ENCODE measurements at regions not wholly inside any gene's neighbourhood (a gene's known extent, or its start where the extent isn't known, plus 50 kb on each side); places are given as distances from the start of the nearest gene placed in this dataset.
"Not testable (repeated sequence)": the region's sequence is repeated elsewhere in the genome, so short reads cannot be mapped to it uniquely, and the experiment has no call there.

GRCh38 chr9:104319685-104320084 is 184.4 kb upstream of the OR13F1 start:
- DNase-seq (ENCODE audit: low read depth, low spot score), result no peak
- H3K4me3 ChIP-seq (ENCODE audit: low read length), result no peak overlapping the region

GRCh38 chr9:104322596-104322995 is 181.5 kb upstream of the OR13F1 start:
- DNase-seq (ENCODE audit: low read depth, low spot score), result no peak
- no peak overlapping the region for H3K4me3 ChIP-seq (ENCODE audit: low read length)

GRCh38 chr9:104323967-104324694 is 179.9 kb upstream of the OR13F1 start:
- DNase-seq (ENCODE audit: low read depth, low spot score); H3K4me3 ChIP-seq (ENCODE audit: low read length): not testable (repeated sequence)

GRCh38 chr9:104326912-104327311 is 177.2 kb upstream of the OR13F1 start:
- DNase-seq (ENCODE audit: low read depth, low spot score), result no peak
- no peak overlapping the region for H3K4me3 ChIP-seq (ENCODE audit: low read length)

- no peak for DNase-seq (ENCODE audit: low read depth, low spot score)
- no peak overlapping the region for H3K4me3 ChIP-seq (ENCODE audit: low read length)
These were observed 174.8 kb upstream of the OR13F1 start for GRCh38 chr9:104329245-104329644.

- no peak overlapping the region for H3K4me3 ChIP-seq (ENCODE audit: low read length)
- DNase-seq (ENCODE audit: low read depth, low spot score), result no peak
These were observed 173.2 kb upstream of the OR13F1 start for GRCh38 chr9:104330841-104331240.

GRCh38 chr9:104334549-104334948 is 169.5 kb upstream of the OR13F1 start:
- no peak overlapping the region for H3K4me3 ChIP-seq (ENCODE audit: low read length)
- DNase-seq (ENCODE audit: low read depth, low spot score), result no peak

GRCh38 chr9:104339692-104340091 is 164.4 kb upstream of the OR13F1 start:
- H3K4me3 ChIP-seq (ENCODE audit: low read length), result no peak overlapping the region
- no peak for DNase-seq (ENCODE audit: low read depth, low spot score)

GRCh38 chr9:104342552-104342951 is 161.5 kb upstream of the OR13F1 start:
- no peak for DNase-seq (ENCODE audit: low read depth, low spot score)
- no peak overlapping the region for H3K4me3 ChIP-seq (ENCODE audit: low read length)

- no peak for DNase-seq (ENCODE audit: low read depth, low spot score)
- H3K4me3 ChIP-seq (ENCODE audit: low read length), result no peak overlapping the region
These were observed 159.0 kb upstream of the OR13F1 start for GRCh38 chr9:104345061-104345460.

GRCh38 chr9:104350541-104350940 is 153.5 kb upstream of the OR13F1 start:
- no peak overlapping the region for H3K4me3 ChIP-seq (ENCODE audit: low read length)
- DNase-seq (ENCODE audit: low read depth, low spot score), result no peak

- no peak for DNase-seq (ENCODE audit: low read depth, low spot score)
- H3K4me3 ChIP-seq (ENCODE audit: low read length), result no peak overlapping the region
These were observed 152.3 kb upstream of the OR13F1 start for GRCh38 chr9:104351726-104352125.

- no peak overlapping the region for H3K4me3 ChIP-seq (ENCODE audit: low read length)
- DNase-seq (ENCODE audit: low read depth, low spot score), result no peak
These were observed 142.9 kb upstream of the OR13F1 start for GRCh38 chr9:104361207-104361606.

GRCh38 chr9:104362912-104363472 is 141.1 kb upstream of the OR13F1 start:
- no peak overlapping the region for H3K4me3 ChIP-seq (ENCODE audit: low read length)
- DNase-seq (ENCODE audit: low read depth, low spot score), result no peak

GRCh38 chr9:104367507-104367906 is 136.6 kb upstream of the OR13F1 start:
- DNase-seq (ENCODE audit: low read depth, low spot score), result no peak

GRCh38 chr9:104368318-104368717 is 135.7 kb upstream of the OR13F1 start:
- not testable (repeated sequence) for DNase-seq (ENCODE audit: low read depth, low spot score)

More at GRCh38 chr9:104367507-104367906, 136.6 kb upstream of the OR13F1 start:
- H3K4me3 ChIP-seq (ENCODE audit: low read length), result no peak overlapping the region

GRCh38 chr9:104374711-104375110 is 129.4 kb upstream of the OR13F1 start:
- H3K4me3 ChIP-seq (ENCODE audit: low read length), result no peak overlapping the region
- DNase-seq (ENCODE audit: low read depth, low spot score), result no peak

More at GRCh38 chr9:104368318-104368717, 135.7 kb upstream of the OR13F1 start:
- not testable (repeated sequence) for H3K4me3 ChIP-seq (ENCODE audit: low read length)

- DNase-seq (ENCODE audit: low read depth, low spot score), result no peak
- H3K4me3 ChIP-seq (ENCODE audit: low read length), result no peak overlapping the region
These were observed 118.0 kb upstream of the OR13F1 start for GRCh38 chr9:104386013-104386412.

- DNase-seq (ENCODE audit: low read depth, low spot score), result peak; percentile 20
- no peak overlapping the region for H3K4me3 ChIP-seq (ENCODE audit: low read length)
These were observed 117.5 kb upstream of the OR13F1 start for GRCh38 chr9:104386425-104387069.

- H3K4me3 ChIP-seq (ENCODE audit: low read length), result no peak overlapping the region
- no peak for DNase-seq (ENCODE audit: low read depth, low spot score)
These were observed 116.0 kb upstream of the OR13F1 start for GRCh38 chr9:104388071-104388470.
